ENCODE measurements at regions not wholly inside any gene's neighbourhood (a gene's known extent, or its start where the extent isn't known, plus 50 kb on each side); places are given as distances from the start of the nearest gene placed in this dataset.

GRCh38 chr4:147361726-147362125, 119.2 kb upstream of the EDNRA start:
- peak; percentile 77 for DNase-seq

DNA sequence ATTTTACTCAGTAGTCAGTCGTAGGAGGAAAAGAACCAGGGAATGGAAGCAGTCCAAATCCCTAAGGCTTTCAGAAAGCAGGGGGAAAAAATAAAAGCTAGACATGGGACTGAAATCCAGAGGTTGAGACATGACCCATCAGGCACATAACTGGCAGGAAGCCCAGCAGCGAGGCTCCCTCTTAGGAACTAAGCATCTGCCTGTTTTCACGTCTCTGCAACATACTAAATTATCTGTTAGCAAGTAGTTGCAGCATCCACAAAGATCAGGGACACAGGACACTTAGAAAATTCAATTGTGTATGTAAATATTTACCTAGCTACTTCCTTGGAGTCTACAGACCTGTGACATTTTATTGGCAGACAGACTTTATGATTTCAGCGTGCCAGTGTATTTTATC, 118.0 kb upstream of the EDNRA start:
- Histone ChIP-seq H3K9ac (ENCODE audit: low read depth in 2 of 2, low read length in 2 of 2) (peak overlapping the region in 1 of 2 donors; percentile 43), H3K36me3 (no peaks in the 10 kb centered on the region), H3K27me3 (no peaks in the 10 kb centered on the region), H3K27ac (peak overlapping the region; percentile 87), H3K4me3 (no peak overlapping the region), H3K4me1 (peaks cover 10% of the 10 kb centered on the region), H3K9me3 (no peaks in the 10 kb centered on the region)
- DNase-seq, result peak; percentile 66
- TF ChIP-seq, protein P1, sequence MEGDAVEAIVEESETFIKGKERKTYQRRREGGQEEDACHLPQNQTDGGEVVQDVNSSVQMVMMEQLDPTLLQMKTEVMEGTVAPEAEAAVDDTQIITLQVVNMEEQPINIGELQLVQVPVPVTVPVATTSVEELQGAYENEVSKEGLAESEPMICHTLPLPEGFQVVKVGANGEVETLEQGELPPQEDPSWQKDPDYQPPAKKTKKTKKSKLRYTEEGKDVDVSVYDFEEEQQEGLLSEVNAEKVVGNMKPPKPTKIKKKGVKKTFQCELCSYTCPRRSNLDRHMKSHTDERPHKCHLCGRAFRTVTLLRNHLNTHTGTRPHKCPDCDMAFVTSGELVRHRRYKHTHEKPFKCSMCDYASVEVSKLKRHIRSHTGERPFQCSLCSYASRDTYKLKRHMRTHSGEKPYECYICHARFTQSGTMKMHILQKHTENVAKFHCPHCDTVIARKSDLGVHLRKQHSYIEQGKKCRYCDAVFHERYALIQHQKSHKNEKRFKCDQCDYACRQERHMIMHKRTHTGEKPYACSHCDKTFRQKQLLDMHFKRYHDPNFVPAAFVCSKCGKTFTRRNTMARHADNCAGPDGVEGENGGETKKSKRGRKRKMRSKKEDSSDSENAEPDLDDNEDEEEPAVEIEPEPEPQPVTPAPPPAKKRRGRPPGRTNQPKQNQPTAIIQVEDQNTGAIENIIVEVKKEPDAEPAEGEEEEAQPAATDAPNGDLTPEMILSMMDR (IDR thresholded peaks at IDR 0.05), result no peak
- intact Hi-C loops (cut with DNase I), result no loop called here

More at GRCh38 chr4:147361726-147362125, 119.2 kb upstream of the EDNRA start:
- Histone ChIP-seq H3K36me3 (no peaks in the 10 kb centered on the region), H3K27me3 (no peaks in the 10 kb centered on the region), H3K9me3 (no peaks in the 10 kb centered on the region), H3K27ac (peak overlapping the region; percentile 87), H3K4me1 (peaks cover 10% of the 10 kb centered on the region), H3K4me3 (no peak overlapping the region), H3K9ac (ENCODE audit: low read depth in 2 of 2, low read length in 2 of 2) (no peak overlapping the region)
- intact Hi-C loops (cut with DNase I), result no loop called here
- TF ChIP-seq, protein P1 (IDR thresholded peaks at IDR 0.05), result no peak

- no peak for DNase-seq
- Histone ChIP-seq H3K27ac (peak overlapping the region; percentile 87), H3K27me3 (no peaks in the 10 kb centered on the region), H3K9ac (ENCODE audit: low read depth in 2 of 2, low read length in 2 of 2) (peak overlapping the region in 1 of 2 donors; percentile 43), H3K4me3 (no peak overlapping the region), H3K36me3 (no peaks in the 10 kb centered on the region), H3K4me1 (peaks cover 10% of the 10 kb centered on the region), H3K9me3 (no peaks in the 10 kb centered on the region)
- TF ChIP-seq, protein P1 (IDR thresholded peaks at IDR 0.05), result no peak
- intact Hi-C loops (cut with DNase I), result no loop called here
Observed at GRCh38 chr4:147363514-147363913, 117.4 kb upstream of the EDNRA start.

GRCh38 chr4:147365396-147365795, 115.5 kb upstream of the EDNRA start:
- intact Hi-C loops (cut with DNase I), result no loop called here
- Histone ChIP-seq H3K4me3 (no peak overlapping the region), H3K9ac (ENCODE audit: low read depth in 2 of 2, low read length in 2 of 2) (no peak overlapping the region), H3K27ac (no peak overlapping the region), H3K36me3 (no peaks in the 10 kb centered on the region), H3K4me1 (peaks cover 10% of the 10 kb centered on the region), H3K27me3 (no peaks in the 10 kb centered on the region), H3K9me3 (no peaks in the 10 kb centered on the region)
- no peak for DNase-seq
- TF ChIP-seq, protein P1 (IDR thresholded peaks at IDR 0.05), result no peak

GRCh38 chr4:147366164-147366563, 114.7 kb upstream of the EDNRA start:
- TF ChIP-seq, protein P1 (IDR thresholded peaks at IDR 0.05), result no peak
- intact Hi-C loops (cut with DNase I), result no loop called here
- Histone ChIP-seq H3K4me1 (peaks cover 10% of the 10 kb centered on the region), H3K36me3 (no peaks in the 10 kb centered on the region), H3K27ac (no peak overlapping the region), H3K9me3 (no peaks in the 10 kb centered on the region), H3K27me3 (no peaks in the 10 kb centered on the region), H3K4me3 (no peak overlapping the region), H3K9ac (ENCODE audit: low read depth in 2 of 2, low read length in 2 of 2) (no peak overlapping the region)
- no peak for DNase-seq

Measured in colonic mucosa (tissue), 4 donors.